Mesendoderm (in vitro differentiated cells): ENCODE measurements at regions not wholly inside any gene's neighbourhood (a gene's known extent, or its start where the extent isn't known, plus 50 kb on each side); places are given as distances from the start of the nearest gene placed in this dataset.

Experiments used
- DNase-seq: peaks from one replicate; pipeline ENCODE4 v3.0.0; 2013
- H2AK5ac ChIP-seq: 2 replicates; pipeline ENCODE4 v1.6.1; 2013; ENCODE audit warnings: low read length, inconsistent platforms
- H2BK120ac ChIP-seq: 2 replicates; pipeline ENCODE4 v1.6.1; 2013; ENCODE audit warnings: low read depth, mild to moderate bottlenecking, low read length, moderate library complexity, mixed read lengths
- H2BK15ac ChIP-seq: replicated peaks from 2 replicates; pipeline ENCODE4 v1.6.1; 2013; ENCODE audit warnings: low read depth, mild to moderate bottlenecking, moderate library complexity
- H2BK5ac ChIP-seq: 2 replicates; pipeline ENCODE4 v1.6.1; 2013; ENCODE audit warnings: low read length, inconsistent platforms
- H3K18ac ChIP-seq: 2 replicates; pipeline ENCODE4 v1.6.1; 2013; ENCODE audit warnings: mild to moderate bottlenecking, low read length, mixed read lengths
- H3K23ac ChIP-seq: one replicate; pipeline ENCODE4 v1.6.1; 2013; ENCODE audit warnings: low read length
- H3K27ac ChIP-seq: 2 replicates; pipeline ENCODE4 v1.5.1; 2013; ENCODE audit warnings: low read depth, mild to moderate bottlenecking, inconsistent platforms, low read length, moderate library complexity
- H3K27me3 ChIP-seq: 2 replicates; pipeline ENCODE4 v1.6.1; 2013; ENCODE audit warnings: low read length, control low read depth, mild to moderate bottlenecking, inconsistent platforms; ENCODE audit not compliant: insufficient read depth, poor library complexity
- H3K36me3 ChIP-seq: 2 replicates; pipeline ENCODE4 v1.6.1; 2013; ENCODE audit warnings: low read length, inconsistent platforms; ENCODE audit not compliant: control insufficient read depth, insufficient read depth
- H3K4ac ChIP-seq: one replicate; pipeline ENCODE4 v1.6.1; 2013; ENCODE audit warnings: low read depth, mild to moderate bottlenecking, low read length, moderate library complexity
- H3K4me1 ChIP-seq: 2 replicates; pipeline ENCODE4 v1.6.1; 2013; ENCODE audit warnings: low read depth, low read length, inconsistent platforms; ENCODE audit not compliant: control insufficient read depth
- H3K4me2 ChIP-seq: 2 replicates; pipeline ENCODE4 v1.6.1; 2013; ENCODE audit warnings: low read length
- H3K4me3 ChIP-seq: 2 replicates; pipeline ENCODE4 v1.5.1; 2013; ENCODE audit warnings: mild to moderate bottlenecking, low read length
- H3K56ac ChIP-seq: one replicate; pipeline ENCODE4 v1.6.1; 2013; ENCODE audit warnings: low read length
- H3K79me1 ChIP-seq: 2 replicates; pipeline ENCODE4 v1.6.1; 2013; ENCODE audit warnings: low read length, inconsistent platforms
- H3K79me2 ChIP-seq: 2 replicates; pipeline ENCODE4 v1.6.1; 2013; ENCODE audit warnings: mild to moderate bottlenecking, low read length; ENCODE audit not compliant: control insufficient read depth, insufficient read depth
- H3K9ac ChIP-seq: 2 replicates; pipeline ENCODE4 v1.6.1; 2013; ENCODE audit warnings: low read length, inconsistent platforms
- H4K5ac ChIP-seq: one replicate; pipeline ENCODE4 v1.6.1; 2013; ENCODE audit warnings: low read length
- H4K8ac ChIP-seq: one replicate; pipeline ENCODE4 v1.6.1; 2013; ENCODE audit warnings: low read depth, mild to moderate bottlenecking, control low read depth, low read length, moderate library complexity
- WGBS: extraction: QIAGEN DNeasy Blood & Tissue Kit; methylation state at CpG from one replicate; pipeline ENCODE4 v1.1.7; 2013; ENCODE audit warnings: low lambda C conversion rate, missing lambda C conversion rate; ENCODE audit not compliant: insufficient coverage; ENCODE audit errors: extremely low coverage; 5-methylcytosine and 5-hydroxymethylcytosine counted together

- Histone ChIP-seq H2BK120ac (no peak overlapping the region), H3K4me2 (no peak overlapping the region), H2BK5ac (no peak overlapping the region), H3K79me1 (no peaks in the 10 kb centered on the region), H3K18ac (no peak overlapping the region), H2AK5ac (no peak overlapping the region), H4K8ac (no peak overlapping the region), H3K4me3 (no peak overlapping the region), H3K79me2 (no peaks in the 10 kb centered on the region), H3K4me1 (no peaks in the 10 kb centered on the region), H4K5ac (no peak overlapping the region), H2BK15ac (no peak overlapping the region), H3K27me3 (no peaks in the 10 kb centered on the region), H3K23ac (no peak overlapping the region), H3K4ac (no peak overlapping the region), H3K56ac (no peak overlapping the region), H3K27ac (no peak overlapping the region), H3K9ac (no peak overlapping the region), H3K36me3 (no peaks in the 10 kb centered on the region)
- no CpG with 5 or more reads among the region's 11 CpGs for WGBS
- peak; percentile 74 for DNase-seq
Measured at GRCh38 chr1:56189946-56190805, 389.2 kb downstream of the PLPP3 start.

GRCh38 chr1:56189454-56189853 is 389.9 kb downstream of the PLPP3 start:
- Histone ChIP-seq H3K27me3 (no peaks in the 10 kb centered on the region), H2BK15ac (no peak overlapping the region), H2BK120ac (no peak overlapping the region), H2AK5ac (no peak overlapping the region), H4K5ac (no peak overlapping the region), H3K79me2 (no peaks in the 10 kb centered on the region), H3K79me1 (no peaks in the 10 kb centered on the region), H3K56ac (no peak overlapping the region), H3K4me3 (no peak overlapping the region), H2BK5ac (no peak overlapping the region), H3K4me2 (no peak overlapping the region), H3K36me3 (no peaks in the 10 kb centered on the region), H3K4ac (no peak overlapping the region), H3K23ac (no peak overlapping the region), H3K27ac (no peak overlapping the region), H3K9ac (no peak overlapping the region), H3K4me1 (no peaks in the 10 kb centered on the region), H4K8ac (no peak overlapping the region), H3K18ac (no peak overlapping the region)
- no CpG with 5 or more reads among the region's 2 CpGs for WGBS
- peak; percentile 26 for DNase-seq

GRCh38 chr1:56188855-56189254 is 390.5 kb downstream of the PLPP3 start:
- H3K4me3 ChIP-seq = no peak overlapping the region
- H2BK5ac ChIP-seq = no peak overlapping the region
- no peak overlapping the region for H3K27ac ChIP-seq

GRCh38 chr1:56188221-56188620 is 391.1 kb downstream of the PLPP3 start:
- Histone ChIP-seq H3K36me3 (no peaks in the 10 kb centered on the region), H3K9ac (no peak overlapping the region), H2BK120ac (no peak overlapping the region), H3K4me2 (no peak overlapping the region), H3K27me3 (no peaks in the 10 kb centered on the region), H3K4me3 (no peak overlapping the region), H2AK5ac (no peak overlapping the region), H4K8ac (no peak overlapping the region), H3K56ac (no peak overlapping the region), H3K4ac (no peak overlapping the region), H4K5ac (no peak overlapping the region), H3K18ac (no peak overlapping the region), H3K23ac (no peak overlapping the region), H3K27ac (no peak overlapping the region), H2BK5ac (no peak overlapping the region), H3K79me2 (no peaks in the 10 kb centered on the region), H3K79me1 (no peaks in the 10 kb centered on the region), H2BK15ac (no peak overlapping the region), H3K4me1 (no peaks in the 10 kb centered on the region)
- no CpG with 5 or more reads among the region's 3 CpGs for WGBS
- no peak for DNase-seq

More at GRCh38 chr1:56188855-56189254, 390.5 kb downstream of the PLPP3 start:
- no peak for DNase-seq
- Histone ChIP-seq H3K79me1 (no peaks in the 10 kb centered on the region), H2BK120ac (no peak overlapping the region), H3K36me3 (no peaks in the 10 kb centered on the region), H4K8ac (no peak overlapping the region), H3K18ac (no peak overlapping the region), H3K56ac (no peak overlapping the region), H3K27me3 (no peaks in the 10 kb centered on the region), H3K23ac (no peak overlapping the region), H3K4me2 (no peak overlapping the region), H3K4me1 (no peaks in the 10 kb centered on the region), H3K79me2 (no peaks in the 10 kb centered on the region), H2AK5ac (no peak overlapping the region), H3K9ac (no peak overlapping the region), H2BK15ac (no peak overlapping the region), H4K5ac (no peak overlapping the region), H3K4ac (no peak overlapping the region)
- no CpG with 5 or more reads among the region's 3 CpGs for WGBS

GRCh38 chr1:56187405-56187804 is 392.0 kb downstream of the PLPP3 start:
- H3K4me1 ChIP-seq = no peaks in the 10 kb centered on the region
- H3K79me2 ChIP-seq = no peaks in the 10 kb centered on the region
- no peak overlapping the region for H3K56ac ChIP-seq
- H3K79me1 ChIP-seq = no peaks in the 10 kb centered on the region
- H3K18ac ChIP-seq = no peak overlapping the region
- no peak overlapping the region for H3K4me3 ChIP-seq
- no peak overlapping the region for H3K9ac ChIP-seq
- H2AK5ac ChIP-seq = no peak overlapping the region
- no CpG with 5 or more reads among the region's 1 CpG for WGBS
- no peak overlapping the region for H2BK5ac ChIP-seq
- no peak overlapping the region for H3K4ac ChIP-seq
- H4K8ac ChIP-seq = no peak overlapping the region
- DNase-seq = no peak
- no peak overlapping the region for H2BK15ac ChIP-seq
- H3K23ac ChIP-seq = no peak overlapping the region
- H4K5ac ChIP-seq = no peak overlapping the region
- no peaks in the 10 kb centered on the region for H3K27me3 ChIP-seq
- no peak overlapping the region for H3K27ac ChIP-seq
- no peaks in the 10 kb centered on the region for H3K36me3 ChIP-seq
- no peak overlapping the region for H2BK120ac ChIP-seq
- H3K4me2 ChIP-seq = no peak overlapping the region

GRCh38 chr1:56185493-56185892 is 393.9 kb downstream of the PLPP3 start:
- H4K8ac ChIP-seq = no peak overlapping the region

More at GRCh38 chr1:56185493-56185892, 393.9 kb downstream of the PLPP3 start:
- Histone ChIP-seq H3K4ac (no peak overlapping the region), H2BK15ac (no peak overlapping the region), H3K56ac (no peak overlapping the region), H3K4me2 (no peak overlapping the region), H3K4me1 (no peaks in the 10 kb centered on the region), H3K36me3 (no peaks in the 10 kb centered on the region), H3K79me2 (no peaks in the 10 kb centered on the region), H2BK120ac (no peak overlapping the region), H3K23ac (no peak overlapping the region), H3K27ac (no peak overlapping the region), H3K27me3 (no peaks in the 10 kb centered on the region), H3K79me1 (no peaks in the 10 kb centered on the region), H3K9ac (no peak overlapping the region), H2AK5ac (no peak overlapping the region), H3K18ac (no peak overlapping the region), H3K4me3 (no peak overlapping the region), H2BK5ac (no peak overlapping the region), H4K5ac (no peak overlapping the region)
- no CpG with 5 or more reads among the region's 2 CpGs for WGBS
- no peak for DNase-seq
